Fibroblast of villous mesenchyme (primary cell): ENCODE measurements at regions not wholly inside any gene's neighbourhood (a gene's known extent, or its start where the extent isn't known, plus 50 kb on each side); places are given as distances from the start of the nearest gene placed in this dataset.
"Not testable (repeated sequence)": the region's sequence is repeated elsewhere in the genome, so short reads cannot be mapped to it uniquely, and the experiment has no call there.

Source experiments
- DNase-seq: peaks from one replicate; pipeline ENCODE4 v3.0.0-alpha.2; 2010; ENCODE audit warnings: low read depth
- H3K4me3 ChIP-seq: 2 replicates; pipeline ENCODE4 v1.5.1; 2011; ENCODE audit warnings: low read depth, mild to moderate bottlenecking, low read length
- CTCF ChIP-seq: IDR thresholded peaks from 2 replicates; pipeline ENCODE4 v1.5.1; 2012; ENCODE audit warnings: low read depth, mild to moderate bottlenecking, low read length; ENCODE audit not compliant: insufficient read depth

DNA sequence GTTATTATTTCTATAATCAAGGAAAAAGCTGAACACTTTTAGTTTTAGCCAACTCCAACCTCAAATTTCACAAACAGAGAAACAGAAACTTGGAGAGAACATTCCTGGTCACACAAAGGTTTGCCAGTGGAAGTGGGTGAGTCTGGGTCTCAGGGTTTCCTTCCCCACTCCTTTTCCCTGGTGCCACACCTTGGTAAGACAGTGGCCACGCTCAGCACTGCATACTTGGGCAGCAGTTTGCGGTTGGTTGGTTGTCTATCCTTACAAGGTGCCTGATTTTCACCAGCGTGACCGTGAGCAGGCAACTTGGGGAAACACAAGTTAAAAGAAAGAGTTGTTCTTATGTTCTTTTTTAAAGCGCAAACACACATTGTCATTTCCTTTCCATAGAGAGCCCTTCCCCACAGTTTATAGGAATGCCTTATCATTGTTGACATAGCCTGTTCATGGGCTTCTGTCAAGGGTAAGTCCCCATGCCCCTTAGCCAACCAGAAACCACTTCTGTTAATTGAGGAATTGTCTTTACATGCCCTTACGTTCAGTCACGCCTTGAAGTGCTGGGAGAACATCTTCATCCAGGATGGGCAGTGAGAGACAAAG lies 82.2 kb downstream of the RIN2 start:
- DNase-seq, result no peak
- no peak for TF ChIP-seq CTCF
- H3K4me3 ChIP-seq, result no peak overlapping the region

DNA sequence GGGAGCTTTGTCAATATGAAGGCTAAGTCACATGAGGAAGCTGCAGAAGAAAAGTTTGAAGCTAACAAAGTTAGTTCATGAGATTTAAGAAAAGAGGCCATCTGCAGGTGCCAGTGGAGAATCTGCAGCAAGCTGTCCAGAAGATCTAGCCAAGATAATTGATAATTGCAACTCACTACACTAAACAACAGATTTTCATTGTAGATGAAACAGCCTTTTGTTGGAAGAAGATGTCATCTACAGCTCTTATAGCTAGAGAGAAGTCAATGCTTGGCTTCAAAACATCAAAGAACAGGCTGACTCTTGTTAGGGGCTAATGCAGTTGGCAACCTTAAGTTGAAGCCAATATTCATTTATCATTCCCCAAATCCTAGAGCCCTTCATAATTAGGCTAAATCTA lies 83.7 kb downstream of the RIN2 start:
- TF ChIP-seq CTCF, result no peak
- H3K4me3 ChIP-seq, result no peak overlapping the region
- DNase-seq, result no peak

- DNase-seq, H3K4me3 ChIP-seq: not testable (repeated sequence)
Measured at GRCh38 chr20:19844850-19845249, 86.8 kb downstream of the RIN2 start.

GRCh38 chr20:19847383-19847782 lies 89.3 kb downstream of the RIN2 start:
- TF ChIP-seq CTCF, result no peak
- no peak for DNase-seq

DNA sequence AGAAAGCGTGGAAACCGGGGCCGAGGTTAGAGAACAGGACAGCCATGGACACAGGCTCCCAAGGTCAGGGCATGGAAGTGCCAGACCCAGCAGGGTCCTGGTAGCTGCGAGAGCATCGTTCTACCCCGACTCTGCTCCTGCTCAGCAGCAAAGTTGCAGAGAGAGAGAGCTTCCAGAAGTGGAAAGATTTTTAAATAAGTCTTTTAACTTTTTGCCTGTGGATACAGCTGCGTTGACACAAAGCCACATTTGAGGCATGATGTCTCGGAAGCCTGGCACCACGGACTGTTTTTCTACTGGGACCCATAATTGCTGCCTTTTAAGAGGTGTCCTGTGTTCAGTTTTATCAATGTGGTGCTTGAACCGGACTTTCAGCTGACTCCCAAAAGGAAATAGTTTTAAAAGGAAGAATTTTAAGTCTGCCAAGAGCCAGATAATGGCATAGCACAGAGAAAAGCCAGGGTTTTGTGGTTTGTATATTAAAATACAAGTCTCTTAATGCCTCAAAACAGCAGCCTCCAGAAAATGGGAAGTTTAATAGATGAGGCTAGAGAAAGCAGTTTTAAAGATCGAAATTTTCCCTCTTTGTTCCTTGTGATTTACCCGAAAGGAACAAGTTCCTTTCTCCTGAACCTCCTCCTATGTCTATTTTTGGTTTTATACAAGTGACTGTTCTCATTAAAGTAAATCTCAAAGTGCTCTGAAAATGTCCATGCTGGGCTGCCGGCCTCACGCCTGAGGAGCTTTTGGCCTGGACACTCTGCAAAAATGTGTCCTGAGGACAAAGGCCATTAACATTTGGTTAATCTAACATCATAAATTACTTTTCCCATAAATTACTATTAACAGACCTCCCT lies 91.5 kb downstream of the RIN2 start:
- DNase-seq, result peak; percentile 73
- H3K4me3 ChIP-seq, result no peak overlapping the region
- no peak for TF ChIP-seq CTCF

More at GRCh38 chr20:19847383-19847782, 89.3 kb downstream of the RIN2 start:
- H3K4me3 ChIP-seq, result no peak overlapping the region

- DNase-seq, result no peak
- TF ChIP-seq CTCF, result no peak
- H3K4me3 ChIP-seq, result no peak overlapping the region
Measured at GRCh38 chr20:19850198-19850533, 92.1 kb downstream of the RIN2 start.

DNA sequence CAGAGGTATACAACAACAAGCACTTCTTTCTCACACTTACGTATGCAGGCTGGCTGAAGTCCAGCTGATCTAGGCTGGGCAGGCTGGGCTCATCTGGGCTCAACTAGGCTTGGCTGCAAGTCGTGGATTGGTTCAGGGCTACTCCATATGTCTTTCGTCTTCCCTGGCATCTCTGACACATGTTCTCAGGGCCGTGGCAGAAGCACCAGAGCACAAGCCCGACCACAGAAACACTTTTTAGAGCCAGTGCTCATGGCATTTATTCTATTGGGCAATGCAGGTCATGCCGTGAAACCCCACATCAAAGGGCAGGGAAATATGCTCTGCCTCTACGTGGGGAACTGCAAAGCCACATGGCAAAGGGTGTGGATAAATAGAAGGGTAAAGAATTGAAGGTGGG lies 93.8 kb downstream of the RIN2 start:
- H3K4me3 ChIP-seq, result no peak overlapping the region
- peak; percentile 56 for DNase-seq
- TF ChIP-seq CTCF, result no peak
